ENCODE measurements at regions not wholly inside any gene's neighbourhood (a gene's known extent, or its start where the extent isn't known, plus 50 kb on each side); places are given as distances from the start of the nearest gene placed in this dataset.

DNA sequence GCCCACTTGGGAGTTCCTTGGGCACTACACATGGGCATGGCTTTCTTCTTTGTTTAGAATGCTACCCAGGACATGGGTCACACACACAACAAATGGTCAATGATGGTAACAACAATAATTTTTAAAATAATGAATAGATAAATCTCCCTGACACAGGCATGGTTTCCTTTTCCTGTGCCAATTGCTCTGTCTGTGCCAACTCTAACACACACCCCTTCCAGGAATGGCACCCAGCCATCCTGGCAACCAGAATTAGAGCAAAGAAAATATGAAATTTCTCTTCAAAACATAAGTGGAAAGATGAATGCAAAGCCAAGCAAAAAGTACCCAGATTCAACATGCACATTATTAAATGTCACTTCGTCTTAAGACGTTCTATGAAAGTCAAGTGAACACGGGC lies 104.9 kb upstream of the SOX5 start:
- TF ChIP-seq, protein P1, sequence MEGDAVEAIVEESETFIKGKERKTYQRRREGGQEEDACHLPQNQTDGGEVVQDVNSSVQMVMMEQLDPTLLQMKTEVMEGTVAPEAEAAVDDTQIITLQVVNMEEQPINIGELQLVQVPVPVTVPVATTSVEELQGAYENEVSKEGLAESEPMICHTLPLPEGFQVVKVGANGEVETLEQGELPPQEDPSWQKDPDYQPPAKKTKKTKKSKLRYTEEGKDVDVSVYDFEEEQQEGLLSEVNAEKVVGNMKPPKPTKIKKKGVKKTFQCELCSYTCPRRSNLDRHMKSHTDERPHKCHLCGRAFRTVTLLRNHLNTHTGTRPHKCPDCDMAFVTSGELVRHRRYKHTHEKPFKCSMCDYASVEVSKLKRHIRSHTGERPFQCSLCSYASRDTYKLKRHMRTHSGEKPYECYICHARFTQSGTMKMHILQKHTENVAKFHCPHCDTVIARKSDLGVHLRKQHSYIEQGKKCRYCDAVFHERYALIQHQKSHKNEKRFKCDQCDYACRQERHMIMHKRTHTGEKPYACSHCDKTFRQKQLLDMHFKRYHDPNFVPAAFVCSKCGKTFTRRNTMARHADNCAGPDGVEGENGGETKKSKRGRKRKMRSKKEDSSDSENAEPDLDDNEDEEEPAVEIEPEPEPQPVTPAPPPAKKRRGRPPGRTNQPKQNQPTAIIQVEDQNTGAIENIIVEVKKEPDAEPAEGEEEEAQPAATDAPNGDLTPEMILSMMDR (IDR thresholded peaks at IDR 0.05) = no peak
- no peaks in the 10 kb centered on the region for H3K9me3 Mint-ChIP-seq
- no peaks in the 10 kb centered on the region for H3K4me1 Mint-ChIP-seq (ENCODE audit: low read depth)
- no peak for DNase-seq
- intact Hi-C loops (cut with micrococcal nuclease) = no loop called here
- H3K36me3 Mint-ChIP-seq (ENCODE audit: low read depth) = no peaks in the 10 kb centered on the region
- no peaks in the 10 kb centered on the region for H3K27me3 Mint-ChIP-seq
- no peak overlapping the region for H3K4me3 Mint-ChIP-seq
- no peak for ATAC-seq
- ChIA-PET POLR2A (no interaction called here), CTCF (no interaction called here)
- no peak overlapping the region for H3K27ac Mint-ChIP-seq

DNA sequence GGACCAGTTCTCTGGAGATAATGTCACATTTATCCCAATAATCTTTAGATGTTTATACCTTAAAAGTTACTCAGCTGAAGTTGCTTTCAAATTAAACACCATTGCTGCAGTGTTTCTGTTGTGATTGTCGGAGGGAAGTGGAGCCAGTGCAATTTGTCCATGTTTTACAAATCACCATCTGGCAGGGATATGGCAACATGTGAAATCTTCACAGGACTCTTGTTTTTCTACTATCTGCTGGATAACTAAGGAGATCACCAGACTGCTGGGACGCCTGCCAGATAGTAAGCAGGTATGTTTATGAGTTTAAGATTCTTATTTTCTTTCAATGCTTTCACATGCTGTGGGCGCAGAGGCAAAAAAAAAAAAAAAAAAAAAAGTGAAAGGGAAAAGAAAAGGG lies 100.3 kb upstream of the SOX5 start:
- H3K9me3 Mint-ChIP-seq = no peaks in the 10 kb centered on the region
- no peak overlapping the region for H3K27ac Mint-ChIP-seq
- ATAC-seq (no peak), DNase-seq (no peak)
- TF ChIP-seq, protein P1 (IDR thresholded peaks at IDR 0.05) = no peak
- H3K4me1 Mint-ChIP-seq (ENCODE audit: low read depth) = no peaks in the 10 kb centered on the region
- no peaks in the 10 kb centered on the region for H3K36me3 Mint-ChIP-seq (ENCODE audit: low read depth)
- CTCF ChIA-PET = interaction anchor here (1.7 kb wide), 1 partner anchor 15 kb away, joined by 4 read pairs; no protein-coding TSS in a partner anchor
- H3K4me3 Mint-ChIP-seq = no peak overlapping the region
- H3K27me3 Mint-ChIP-seq = no peaks in the 10 kb centered on the region
- intact Hi-C loops (cut with micrococcal nuclease) = no loop called here
- POLR2A ChIA-PET = no interaction called here

DNA sequence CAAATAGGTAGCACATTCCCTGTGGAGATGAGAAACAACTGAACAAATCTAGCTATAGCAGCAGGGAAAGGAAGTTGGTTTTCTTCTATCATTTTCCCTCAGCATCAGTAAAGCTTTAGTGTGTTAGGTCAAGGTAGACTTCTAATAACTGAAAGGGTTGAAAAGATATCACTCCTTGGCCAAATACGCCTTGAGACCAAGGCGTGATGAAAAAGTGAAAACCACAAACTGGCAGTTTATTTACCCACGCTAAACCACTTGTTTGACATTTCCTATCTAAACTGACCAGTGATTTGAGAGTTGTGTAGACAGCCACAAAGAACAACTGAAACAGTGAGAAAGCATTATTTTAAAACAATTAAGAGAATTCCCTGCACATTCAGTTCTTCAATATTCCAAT lies 99.6 kb upstream of the SOX5 start:
- no peak overlapping the region for H3K4me3 Mint-ChIP-seq
- TF ChIP-seq, protein P1 (IDR thresholded peaks at IDR 0.05) = no peak
- H3K36me3 Mint-ChIP-seq (ENCODE audit: low read depth) = no peaks in the 10 kb centered on the region
- no peaks in the 10 kb centered on the region for H3K9me3 Mint-ChIP-seq
- DNase-seq (no peak), ATAC-seq (no peak)
- ChIA-PET POLR2A (no interaction called here), CTCF (interaction anchor here (0.7 to 1.7 kb wide), 2 partner anchors 14 to 73 kb away, joined by 3 to 4 read pairs; no protein-coding TSS in a partner anchor)
- intact Hi-C loops (cut with micrococcal nuclease) = no loop called here
- no peaks in the 10 kb centered on the region for H3K27me3 Mint-ChIP-seq
- no peaks in the 10 kb centered on the region for H3K4me1 Mint-ChIP-seq (ENCODE audit: low read depth)
- H3K27ac Mint-ChIP-seq = no peak overlapping the region

DNA sequence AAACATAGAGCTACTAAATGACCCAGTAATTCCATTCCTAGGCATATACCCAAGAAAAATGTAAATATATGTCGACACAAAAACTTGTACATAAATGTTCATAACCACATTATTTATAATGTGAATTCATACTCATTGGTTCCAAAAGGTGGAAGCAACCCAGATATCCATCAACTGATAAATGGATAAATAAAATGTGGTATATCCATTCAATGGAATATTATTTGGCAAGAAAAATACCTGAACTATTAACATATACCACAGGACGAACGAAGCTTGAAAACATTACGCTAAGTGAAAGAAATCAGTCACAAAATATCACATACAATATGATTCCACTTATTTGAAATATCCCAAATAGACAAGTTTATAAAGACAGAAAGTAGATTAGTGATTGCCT lies 99.0 kb upstream of the SOX5 start:
- H3K27ac Mint-ChIP-seq = no peak overlapping the region

DNA sequence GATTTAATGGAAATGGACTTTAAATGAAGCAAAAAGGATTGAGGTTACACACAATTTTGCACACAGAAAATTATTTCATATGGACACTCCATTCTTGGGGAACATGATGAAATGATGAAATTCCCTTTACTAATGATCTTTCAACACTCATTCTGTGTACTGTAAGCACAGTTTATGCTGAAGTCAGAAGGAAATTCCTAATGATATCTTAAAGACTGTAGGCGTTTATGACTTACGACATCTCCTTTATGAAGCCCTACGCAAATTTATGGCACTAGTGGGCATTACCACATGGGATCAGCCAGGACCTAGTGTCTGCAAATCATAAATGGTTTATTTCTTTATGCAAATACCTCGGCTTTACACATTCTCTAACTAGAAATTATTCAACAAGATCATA lies 97.9 kb upstream of the SOX5 start:
- ATAC-seq = no peak
- intact Hi-C loops (cut with micrococcal nuclease) = no loop called here
- ChIA-PET CTCF (no interaction called here), POLR2A (no interaction called here)
- no peaks in the 10 kb centered on the region for H3K27me3 Mint-ChIP-seq
- H3K4me3 Mint-ChIP-seq = no peak overlapping the region
- no peak for DNase-seq
- H3K27ac Mint-ChIP-seq = no peak overlapping the region
- H3K9me3 Mint-ChIP-seq = no peaks in the 10 kb centered on the region
- TF ChIP-seq, protein P1 (IDR thresholded peaks at IDR 0.05) = no peak
- no peaks in the 10 kb centered on the region for H3K36me3 Mint-ChIP-seq (ENCODE audit: low read depth)
- H3K4me1 Mint-ChIP-seq (ENCODE audit: low read depth) = no peaks in the 10 kb centered on the region

More for the DNA sequence above, 99.0 kb upstream of the SOX5 start:
- H3K4me1 Mint-ChIP-seq (ENCODE audit: low read depth) = no peaks in the 10 kb centered on the region
- ChIA-PET CTCF (interaction anchor here (0.7 to 1.7 kb wide), 2 partner anchors 14 to 74 kb away, joined by 3 to 4 read pairs; no protein-coding TSS in a partner anchor), POLR2A (no interaction called here)
- H3K27me3 Mint-ChIP-seq = no peaks in the 10 kb centered on the region
- H3K4me3 Mint-ChIP-seq = no peak overlapping the region
- DNase-seq (no peak), ATAC-seq (no peak)
- no peaks in the 10 kb centered on the region for H3K36me3 Mint-ChIP-seq (ENCODE audit: low read depth)
- H3K9me3 Mint-ChIP-seq = no peaks in the 10 kb centered on the region
- TF ChIP-seq, protein P1 (IDR thresholded peaks at IDR 0.05) = no peak
- intact Hi-C loops (cut with micrococcal nuclease) = no loop called here
